ENCODE measurements at regions not wholly inside any gene's neighbourhood (a gene's known extent, or its start where the extent isn't known, plus 50 kb on each side); places are given as distances from the start of the nearest gene placed in this dataset.

DNA sequence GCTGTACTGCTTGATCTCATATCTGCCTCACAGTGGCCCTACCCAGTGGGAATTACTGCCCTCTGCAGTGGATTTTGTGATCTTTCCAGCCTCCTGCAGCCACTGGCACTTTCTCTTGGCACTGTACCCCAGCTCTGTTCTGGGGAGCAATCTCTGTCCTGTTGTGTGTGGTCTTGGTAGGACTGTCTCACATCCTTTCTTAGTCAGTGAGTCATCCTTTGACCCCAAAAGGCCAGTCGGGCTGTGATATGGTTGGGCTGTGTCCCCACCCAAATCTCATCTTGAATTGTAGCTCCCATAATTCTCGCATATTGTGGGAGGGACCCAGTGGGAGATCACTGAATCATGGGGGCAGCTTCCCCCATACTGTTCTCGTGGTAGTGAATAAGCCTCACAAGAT is 133.3 kb upstream of the TPM1 start (continued):
- TF ChIP-seq, protein P1, sequence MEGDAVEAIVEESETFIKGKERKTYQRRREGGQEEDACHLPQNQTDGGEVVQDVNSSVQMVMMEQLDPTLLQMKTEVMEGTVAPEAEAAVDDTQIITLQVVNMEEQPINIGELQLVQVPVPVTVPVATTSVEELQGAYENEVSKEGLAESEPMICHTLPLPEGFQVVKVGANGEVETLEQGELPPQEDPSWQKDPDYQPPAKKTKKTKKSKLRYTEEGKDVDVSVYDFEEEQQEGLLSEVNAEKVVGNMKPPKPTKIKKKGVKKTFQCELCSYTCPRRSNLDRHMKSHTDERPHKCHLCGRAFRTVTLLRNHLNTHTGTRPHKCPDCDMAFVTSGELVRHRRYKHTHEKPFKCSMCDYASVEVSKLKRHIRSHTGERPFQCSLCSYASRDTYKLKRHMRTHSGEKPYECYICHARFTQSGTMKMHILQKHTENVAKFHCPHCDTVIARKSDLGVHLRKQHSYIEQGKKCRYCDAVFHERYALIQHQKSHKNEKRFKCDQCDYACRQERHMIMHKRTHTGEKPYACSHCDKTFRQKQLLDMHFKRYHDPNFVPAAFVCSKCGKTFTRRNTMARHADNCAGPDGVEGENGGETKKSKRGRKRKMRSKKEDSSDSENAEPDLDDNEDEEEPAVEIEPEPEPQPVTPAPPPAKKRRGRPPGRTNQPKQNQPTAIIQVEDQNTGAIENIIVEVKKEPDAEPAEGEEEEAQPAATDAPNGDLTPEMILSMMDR (IDR thresholded peaks at IDR 0.05; ENCODE audit: low read depth, low read length, missing input control): no peak
- no peak for TF ChIP-seq NR2F2 (IDR thresholded peaks at IDR 0.05)
- TF ChIP-seq HNF4G (IDR thresholded peaks at IDR 0.05): no peak
- no peak for TF ChIP-seq EGR1 (IDR thresholded peaks at IDR 0.05; ENCODE audit: low read depth in 2 of 2)

DNA sequence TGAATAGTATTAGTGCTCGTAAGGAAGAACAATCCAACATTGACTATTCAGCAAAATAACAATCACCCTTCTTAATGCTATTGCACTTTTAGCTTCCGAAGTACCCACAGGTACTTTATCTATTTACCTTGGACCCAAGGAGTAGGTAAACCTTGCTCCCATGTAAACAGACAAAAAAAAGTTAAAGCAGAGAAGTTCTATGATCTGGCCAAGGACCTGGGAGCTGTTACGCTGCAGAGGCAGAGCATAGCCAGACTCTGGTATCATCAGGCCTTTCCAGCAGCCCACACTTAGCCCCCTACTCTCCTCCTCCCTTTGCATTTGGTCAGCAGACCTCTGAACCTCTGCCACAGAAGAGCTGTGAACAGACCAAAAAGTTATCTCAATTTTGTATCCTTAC is 130.3 kb upstream of the TPM1 start:
- Histone ChIP-seq H3K27ac (ENCODE audit: low read depth in 1 of 2, low read length in 2 of 2) (no peak overlapping the region), H3K27me3 (ENCODE audit: control insufficient read depth in 4 of 4, insufficient read depth in 4 of 4, low read length in 3 of 4) (no peaks in the 10 kb centered on the region), H3K9me3 (ENCODE audit: control insufficient read depth in 4 of 4, low read length in 3 of 4) (no peaks in the 10 kb centered on the region), H3K4me3 (ENCODE audit: low read depth in 1 of 3, low read length in 3 of 3) (no peak overlapping the region), H3K9ac (ENCODE audit: low read depth in 1 of 2, low read length in 2 of 2) (no peak overlapping the region), H3K4me1 (ENCODE audit: control insufficient read depth in 4 of 4, insufficient read depth in 4 of 4, low read length in 3 of 4) (peaks cover 0 to 7% (median 0%) of the 10 kb centered on the region in 4 donors), H3K36me3 (ENCODE audit: control insufficient read depth in 4 of 4, insufficient read depth in 3 of 4, low read depth in 1 of 4, low read length in 3 of 4) (no peaks in the 10 kb centered on the region)
- no peak for TF ChIP-seq SP1 (IDR thresholded peaks at IDR 0.05)
- TF ChIP-seq HNF4G (IDR thresholded peaks at IDR 0.05): no peak
- no peak for TF ChIP-seq TAF1 (conservative IDR thresholded peaks at IDR 0.05)
- no peak for TF ChIP-seq GABPA (IDR thresholded peaks at IDR 0.05 in 1 of 2, conservative IDR thresholded peaks at IDR 0.05 in 1 of 2)
- TF ChIP-seq, protein P2, sequence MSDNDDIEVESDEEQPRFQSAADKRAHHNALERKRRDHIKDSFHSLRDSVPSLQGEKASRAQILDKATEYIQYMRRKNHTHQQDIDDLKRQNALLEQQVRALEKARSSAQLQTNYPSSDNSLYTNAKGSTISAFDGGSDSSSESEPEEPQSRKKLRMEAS (IDR thresholded peaks at IDR 0.05): no peak
- TF ChIP-seq NR2F2 (IDR thresholded peaks at IDR 0.05): no peak
- TF ChIP-seq, protein P1 (IDR thresholded peaks at IDR 0.05; ENCODE audit: low read depth, low read length, missing input control): no peak
- no peak for TF ChIP-seq HNF4A (conservative IDR thresholded peaks at IDR 0.05)
- no peak for TF ChIP-seq EGR1 (IDR thresholded peaks at IDR 0.05; ENCODE audit: low read depth in 2 of 2)
- no peak for TF ChIP-seq FOXA2 (IDR thresholded peaks at IDR 0.05)
- no peak for TF ChIP-seq JUND (IDR thresholded peaks at IDR 0.05)
- no peak for TF ChIP-seq FOXA1 (IDR thresholded peaks at IDR 0.05)
- no peak for TF ChIP-seq RAD21 (IDR thresholded peaks at IDR 0.05)
- TF ChIP-seq, protein P3, sequence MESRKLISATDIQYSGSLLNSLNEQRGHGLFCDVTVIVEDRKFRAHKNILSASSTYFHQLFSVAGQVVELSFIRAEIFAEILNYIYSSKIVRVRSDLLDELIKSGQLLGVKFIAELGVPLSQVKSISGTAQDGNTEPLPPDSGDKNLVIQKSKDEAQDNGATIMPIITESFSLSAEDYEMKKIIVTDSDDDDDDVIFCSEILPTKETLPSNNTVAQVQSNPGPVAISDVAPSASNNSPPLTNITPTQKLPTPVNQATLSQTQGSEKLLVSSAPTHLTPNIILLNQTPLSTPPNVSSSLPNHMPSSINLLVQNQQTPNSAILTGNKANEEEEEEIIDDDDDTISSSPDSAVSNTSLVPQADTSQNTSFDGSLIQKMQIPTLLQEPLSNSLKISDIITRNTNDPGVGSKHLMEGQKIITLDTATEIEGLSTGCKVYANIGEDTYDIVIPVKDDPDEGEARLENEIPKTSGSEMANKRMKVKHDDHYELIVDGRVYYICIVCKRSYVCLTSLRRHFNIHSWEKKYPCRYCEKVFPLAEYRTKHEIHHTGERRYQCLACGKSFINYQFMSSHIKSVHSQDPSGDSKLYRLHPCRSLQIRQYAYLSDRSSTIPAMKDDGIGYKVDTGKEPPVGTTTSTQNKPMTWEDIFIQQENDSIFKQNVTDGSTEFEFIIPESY (IDR thresholded peaks at IDR 0.05): no peak
- TF ChIP-seq, protein P4, sequence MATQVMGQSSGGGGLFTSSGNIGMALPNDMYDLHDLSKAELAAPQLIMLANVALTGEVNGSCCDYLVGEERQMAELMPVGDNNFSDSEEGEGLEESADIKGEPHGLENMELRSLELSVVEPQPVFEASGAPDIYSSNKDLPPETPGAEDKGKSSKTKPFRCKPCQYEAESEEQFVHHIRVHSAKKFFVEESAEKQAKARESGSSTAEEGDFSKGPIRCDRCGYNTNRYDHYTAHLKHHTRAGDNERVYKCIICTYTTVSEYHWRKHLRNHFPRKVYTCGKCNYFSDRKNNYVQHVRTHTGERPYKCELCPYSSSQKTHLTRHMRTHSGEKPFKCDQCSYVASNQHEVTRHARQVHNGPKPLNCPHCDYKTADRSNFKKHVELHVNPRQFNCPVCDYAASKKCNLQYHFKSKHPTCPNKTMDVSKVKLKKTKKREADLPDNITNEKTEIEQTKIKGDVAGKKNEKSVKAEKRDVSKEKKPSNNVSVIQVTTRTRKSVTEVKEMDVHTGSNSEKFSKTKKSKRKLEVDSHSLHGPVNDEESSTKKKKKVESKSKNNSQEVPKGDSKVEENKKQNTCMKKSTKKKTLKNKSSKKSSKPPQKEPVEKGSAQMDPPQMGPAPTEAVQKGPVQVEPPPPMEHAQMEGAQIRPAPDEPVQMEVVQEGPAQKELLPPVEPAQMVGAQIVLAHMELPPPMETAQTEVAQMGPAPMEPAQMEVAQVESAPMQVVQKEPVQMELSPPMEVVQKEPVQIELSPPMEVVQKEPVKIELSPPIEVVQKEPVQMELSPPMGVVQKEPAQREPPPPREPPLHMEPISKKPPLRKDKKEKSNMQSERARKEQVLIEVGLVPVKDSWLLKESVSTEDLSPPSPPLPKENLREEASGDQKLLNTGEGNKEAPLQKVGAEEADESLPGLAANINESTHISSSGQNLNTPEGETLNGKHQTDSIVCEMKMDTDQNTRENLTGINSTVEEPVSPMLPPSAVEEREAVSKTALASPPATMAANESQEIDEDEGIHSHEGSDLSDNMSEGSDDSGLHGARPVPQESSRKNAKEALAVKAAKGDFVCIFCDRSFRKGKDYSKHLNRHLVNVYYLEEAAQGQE (IDR thresholded peaks at IDR 0.05): no peak
- TF ChIP-seq, protein P5, sequence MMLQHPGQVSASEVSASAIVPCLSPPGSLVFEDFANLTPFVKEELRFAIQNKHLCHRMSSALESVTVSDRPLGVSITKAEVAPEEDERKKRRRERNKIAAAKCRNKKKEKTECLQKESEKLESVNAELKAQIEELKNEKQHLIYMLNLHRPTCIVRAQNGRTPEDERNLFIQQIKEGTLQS (IDR thresholded peaks at IDR 0.05): no peak
- no peak for TF ChIP-seq RXRA (IDR thresholded peaks at IDR 0.05)
- TF ChIP-seq YY1 (IDR thresholded peaks at IDR 0.05): no peak
- 60% methylated on average over 3 of the region's 3 CpGs for WGBS
- DNase-seq (ENCODE audit: low spot score): no peak

All from liver (tissue), 8 donors.